H1 (cell line): ENCODE measurements at regions not wholly inside any gene's neighbourhood (a gene's known extent, or its start where the extent isn't known, plus 50 kb on each side); places are given as distances from the start of the nearest gene placed in this dataset.

Experiments used
- SUZ12 ChIP-seq: fragments of 200-600 bp; sonication (generic); IDR thresholded peaks from 2 replicates; pipeline ENCODE4 v1.6.1; 2012; ENCODE audit warnings: mild to moderate bottlenecking, inconsistent platforms, low read length, moderate library complexity, mixed read lengths
- TAF1 ChIP-seq: IDR thresholded peaks from 2 replicates; pipeline ENCODE4 v1.6.1; 2011; ENCODE audit warnings: mild to moderate bottlenecking, low read depth, low read length

DNA sequence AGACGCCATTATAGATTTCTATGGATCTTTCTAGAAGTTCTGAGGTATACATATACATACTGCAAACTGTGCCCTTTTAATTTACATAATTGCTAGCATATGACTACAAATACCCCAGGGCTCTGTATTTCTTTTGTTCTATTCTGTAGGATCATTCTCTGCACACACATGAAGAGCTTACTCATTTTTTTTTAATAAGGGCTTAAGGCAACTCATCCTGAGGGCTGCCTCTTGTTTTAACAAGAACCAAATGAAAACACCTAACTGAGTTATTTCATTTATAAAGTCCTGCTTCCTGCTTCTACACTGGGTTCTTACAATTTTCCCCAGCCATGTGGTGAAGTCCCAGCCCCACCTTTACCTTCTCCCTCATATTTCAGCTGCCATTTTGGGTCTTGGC is 390.5 kb downstream of the IRS1 start (continued):
- TF ChIP-seq SUZ12 (no peak), TAF1 (no peak)
